Neural progenitor cell (in vitro differentiated cells): ENCODE measurements at regions not wholly inside any gene's neighbourhood (a gene's known extent, or its start where the extent isn't known, plus 50 kb on each side); places are given as distances from the start of the nearest gene placed in this dataset.

Experiments used
- DNase-seq: peaks from one replicate; pipeline ENCODE4 v3.0.0-alpha.2; 2016; ENCODE audit warnings: low spot score
- H2AFZ ChIP-seq: fragments of 200-600 bp; sonication (generic); replicated peaks from 2 replicates; pipeline ENCODE4 v1.6.1; 2016; ENCODE audit warnings: antibody characterized with exemption
- H3F3A ChIP-seq: fragments of 200-600 bp; sonication (generic); 2 replicates; pipeline ENCODE4 v1.6.1; 2016; ENCODE audit warnings: antibody characterized with exemption, low read depth
- H3K27ac ChIP-seq: fragments of 200-600 bp; sonication (generic); 2 replicates; pipeline ENCODE4 v1.5.1; 2016; ENCODE audit warnings: mild to moderate bottlenecking
- H3K27me3 ChIP-seq: fragments of 200-600 bp; sonication (generic); 2 replicates; pipeline ENCODE4 v1.6.1; 2016; ENCODE audit warnings: mild to moderate bottlenecking, moderate library complexity
- H3K36me3 ChIP-seq: fragments of 200-600 bp; sonication (generic); 2 replicates; pipeline ENCODE4 v1.5.1; 2016
- H3K4me1 ChIP-seq: fragments of 200-600 bp; sonication (generic); 2 replicates; pipeline ENCODE4 v1.6.1; 2016; ENCODE audit warnings: mixed run types
- H3K4me2 ChIP-seq: fragments of 200-600 bp; sonication (generic); 2 replicates; pipeline ENCODE4 v1.6.1; 2016
- H3K4me3 ChIP-seq: fragments of 200-600 bp; sonication (generic); 2 replicates; pipeline ENCODE4 v1.5.1; 2016
- H3K79me2 ChIP-seq: fragments of 200-600 bp; sonication (generic); 2 replicates; pipeline ENCODE4 v1.6.1; 2016; ENCODE audit warnings: low read depth
- H3K9ac ChIP-seq: fragments of 200-600 bp; sonication (generic); 2 replicates; pipeline ENCODE4 v1.6.1; 2016
- H3K9me3 ChIP-seq: fragments of 200-600 bp; sonication (generic); 2 replicates; pipeline ENCODE4 v1.5.1; 2016; ENCODE audit warnings: low read depth
- H4K20me1 ChIP-seq: fragments of 200-600 bp; sonication (generic); 2 replicates; pipeline ENCODE4 v1.6.1; 2016; ENCODE audit warnings: low read depth
- H3K27ac Mint-ChIP-seq: 3 replicates; pipeline ENCODE4 v1.8.0; 2021; ENCODE audit warnings: mixed read lengths
- H3K27me3 Mint-ChIP-seq: 2 replicates; pipeline ENCODE4 v1.8.0; 2022; ENCODE audit warnings: low read depth, mild to moderate bottlenecking, inconsistent platforms, moderate library complexity, mixed read lengths; ENCODE audit not compliant: insufficient read depth
- H3K36me3 Mint-ChIP-seq: 3 replicates; pipeline ENCODE4 v1.8.0; 2021; ENCODE audit warnings: mixed read lengths
- H3K4me1 Mint-ChIP-seq: 3 replicates; pipeline ENCODE4 v1.8.0; 2021; ENCODE audit warnings: mixed read lengths
- H3K4me3 Mint-ChIP-seq: 3 replicates; pipeline ENCODE4 v1.8.0; 2021; ENCODE audit warnings: mild to moderate bottlenecking, moderate library complexity, mixed read lengths
- H3K9me3 Mint-ChIP-seq: 3 replicates; pipeline ENCODE4 v1.8.0; 2020; ENCODE audit warnings: mixed read lengths
- CTCF ChIP-seq: fragments of 200-600 bp; sonication (generic); IDR thresholded peaks from 2 replicates; pipeline ENCODE4 v1.5.1; 2017; ENCODE audit warnings: antibody characterized with exemption, mild to moderate bottlenecking
- EZH2 ChIP-seq: fragments of 200-600 bp; sonication (generic); IDR thresholded peaks from 2 replicates; pipeline ENCODE4 v1.6.1; 2017; ENCODE audit warnings: antibody characterized with exemption, mild to moderate bottlenecking, moderate library complexity
- EZH2phosphoT487 ChIP-seq: fragments of 200-600 bp; sonication (generic); IDR thresholded peaks from 2 replicates; pipeline ENCODE4 v1.6.1; 2017; ENCODE audit warnings: antibody characterized with exemption

GRCh38 chr9:1876891-1877496, 138.2 kb upstream of the SMARCA2 start:
- Mint-ChIP-seq H3K27me3 (peaks cover 1% of the 10 kb centered on the region), H3K36me3 (no peaks in the 10 kb centered on the region), H3K9me3 (no peaks in the 10 kb centered on the region), H3K4me1 (peaks cover 3% of the 10 kb centered on the region), H3K27ac (no peak overlapping the region), H3K4me3 (no peak overlapping the region)
- H3K27me3 ChIP-seq, result no peaks in the 10 kb centered on the region
- no peaks in the 10 kb centered on the region for H3K9me3 ChIP-seq
- H3K36me3 ChIP-seq, result no peaks in the 10 kb centered on the region
- no peak for DNase-seq
- no peak overlapping the region for H3K9ac ChIP-seq
- TF ChIP-seq EZH2, result no peak
- TF ChIP-seq CTCF, result no peak
- TF ChIP-seq EZH2phosphoT487, result no peak
- no peak overlapping the region for H3K4me2 ChIP-seq
- H2AFZ ChIP-seq, result no peak overlapping the region
- H3K4me1 ChIP-seq, result no peaks in the 10 kb centered on the region
- no peaks in the 10 kb centered on the region for H3F3A ChIP-seq
- no peak overlapping the region for H3K4me3 ChIP-seq
- H4K20me1 ChIP-seq, result no peaks in the 10 kb centered on the region
- no peak overlapping the region for H3K27ac ChIP-seq
- H3K79me2 ChIP-seq, result no peaks in the 10 kb centered on the region

- Histone ChIP-seq H3F3A (no peaks in the 10 kb centered on the region), H4K20me1 (no peaks in the 10 kb centered on the region), H2AFZ (no peak overlapping the region), H3K4me2 (no peak overlapping the region), H3K79me2 (no peaks in the 10 kb centered on the region), H3K27ac (no peak overlapping the region), H3K36me3 (no peaks in the 10 kb centered on the region), H3K4me1 (no peaks in the 10 kb centered on the region), H3K27me3 (no peaks in the 10 kb centered on the region), H3K9me3 (no peaks in the 10 kb centered on the region), H3K4me3 (no peak overlapping the region), H3K9ac (no peak overlapping the region)
- H3K9me3 Mint-ChIP-seq, result no peaks in the 10 kb centered on the region
- H3K4me3 Mint-ChIP-seq, result no peak overlapping the region
- H3K4me1 Mint-ChIP-seq, result no peaks in the 10 kb centered on the region
- H3K27ac Mint-ChIP-seq, result no peak overlapping the region
- DNase-seq, result no peak
- H3K36me3 Mint-ChIP-seq, result no peaks in the 10 kb centered on the region
- peaks cover 2% of the 10 kb centered on the region for H3K27me3 Mint-ChIP-seq
- no peak for TF ChIP-seq EZH2phosphoT487
- no peak for TF ChIP-seq CTCF
- TF ChIP-seq EZH2, result no peak
Observed at GRCh38 chr9:1877951-1878350, 137.2 kb upstream of the SMARCA2 start.

- H3K4me3 ChIP-seq, result no peak overlapping the region
- H4K20me1 ChIP-seq, result no peaks in the 10 kb centered on the region
- H3K4me2 ChIP-seq, result no peak overlapping the region
- no peak for DNase-seq
- Mint-ChIP-seq H3K36me3 (no peaks in the 10 kb centered on the region), H3K9me3 (no peaks in the 10 kb centered on the region), H3K27ac (no peak overlapping the region), H3K4me3 (no peak overlapping the region), H3K4me1 (no peaks in the 10 kb centered on the region), H3K27me3 (peaks cover 2% of the 10 kb centered on the region)
- no peaks in the 10 kb centered on the region for H3F3A ChIP-seq
- no peak overlapping the region for H3K9ac ChIP-seq
- H3K4me1 ChIP-seq, result no peaks in the 10 kb centered on the region
- no peak for TF ChIP-seq EZH2phosphoT487
- no peak for TF ChIP-seq EZH2
- no peak for TF ChIP-seq CTCF
- no peak overlapping the region for H2AFZ ChIP-seq
- no peaks in the 10 kb centered on the region for H3K36me3 ChIP-seq
- H3K9me3 ChIP-seq, result no peaks in the 10 kb centered on the region
- no peaks in the 10 kb centered on the region for H3K79me2 ChIP-seq
- no peak overlapping the region for H3K27ac ChIP-seq
- no peaks in the 10 kb centered on the region for H3K27me3 ChIP-seq
Observed at GRCh38 chr9:1878811-1879210, 136.3 kb upstream of the SMARCA2 start.
